SU-DHL-6 (cell line): ENCODE measurements at regions not wholly inside any gene's neighbourhood (a gene's known extent, or its start where the extent isn't known, plus 50 kb on each side); places are given as distances from the start of the nearest gene placed in this dataset.

Experiments used
- CTCF ChIP-seq: fragments of 200-600 bp; sonication (generic); IDR thresholded peaks from one replicate; pipeline ENCODE4 v1.5.1; 2017; ENCODE audit warnings: antibody characterized with exemption, mild to moderate bottlenecking, low read length, moderate library complexity; ENCODE audit not compliant: insufficient read depth, poor library complexity, severe bottlenecking
- EZH2phosphoT487 ChIP-seq: fragments of 200-600 bp; sonication (generic), shearing (Covaris generic); conservative IDR thresholded peaks from 2 replicates; pipeline ENCODE4 v1.6.1; 2018; ENCODE audit warnings: mild to moderate bottlenecking, antibody characterized with exemption, low read length, moderate library complexity, mixed read lengths

- TF ChIP-seq CTCF (no peak), EZH2phosphoT487 (no peak)
Measured at GRCh38 chr15:95837341-95838004, 493.0 kb upstream of the NR2F2 start.
